ENCODE measurements at regions not wholly inside any gene's neighbourhood (a gene's known extent, or its start where the extent isn't known, plus 50 kb on each side); places are given as distances from the start of the nearest gene placed in this dataset.

- TF ChIP-seq EZH2 (IDR thresholded peaks at IDR 0.05; ENCODE audit: insufficient read depth, poor library complexity, severe bottlenecking) (no peak), EZH2phosphoT487 (IDR thresholded peaks at IDR 0.05; ENCODE audit: insufficient read depth, low read depth) (no peak)
Observed at GRCh38 chr1:9465640-9466039, 73.6 kb upstream of the SLC25A33 start.

Measured in GM23248 (cell line).